ENCODE measurements at regions not wholly inside any gene's neighbourhood (a gene's known extent, or its start where the extent isn't known, plus 50 kb on each side); places are given as distances from the start of the nearest gene placed in this dataset.
A peak's percentile ranks its signal among the peaks of the same experiment; 100 is the strongest.
"Not testable (repeated sequence)": the region's sequence is repeated elsewhere in the genome, so short reads cannot be mapped to it uniquely, and the experiment has no call there.

- no peak for DNase-seq
These were observed 258.1 kb downstream of the PCNX1 start for GRCh38 chr14:71165121-71166031.

- peak; percentile 32 for DNase-seq
These were observed 259.1 kb downstream of the PCNX1 start for GRCh38 chr14:71166180-71166837.

GRCh38 chr14:71167325-71167950 lies 260.2 kb downstream of the PCNX1 start:
- not testable (repeated sequence) for DNase-seq

- not testable (repeated sequence) for DNase-seq
These were observed 260.9 kb downstream of the PCNX1 start for GRCh38 chr14:71168161-71168560.

- no peak for DNase-seq
These were observed 261.5 kb downstream of the PCNX1 start for GRCh38 chr14:71168564-71169427.

- DNase-seq, result no peak
These were observed 262.6 kb downstream of the PCNX1 start for GRCh38 chr14:71169861-71170260.

- DNase-seq, result no peak
These were observed 268.2 kb downstream of the PCNX1 start for GRCh38 chr14:71175491-71175890.

GRCh38 chr14:71179066-71179465 lies 271.8 kb downstream of the PCNX1 start:
- DNase-seq, result no peak

- DNase-seq, result no peak
These were observed 273.1 kb downstream of the PCNX1 start for GRCh38 chr14:71180397-71180796.

GRCh38 chr14:71181215-71182003 lies 274.1 kb downstream of the PCNX1 start:
- DNase-seq, result no peak

- DNase-seq, result no peak
These were observed 276.8 kb downstream of the PCNX1 start for GRCh38 chr14:71183876-71184689.

GRCh38 chr14:71185637-71186036 lies 278.4 kb downstream of the PCNX1 start:
- no peak for DNase-seq

GRCh38 chr14:71187633-71188356 lies 280.5 kb downstream of the PCNX1 start:
- no peak for DNase-seq

- no peak for DNase-seq
These were observed 283.6 kb downstream of the PCNX1 start for GRCh38 chr14:71190770-71191374.

GRCh38 chr14:71193663-71194062 lies 286.4 kb downstream of the PCNX1 start:
- DNase-seq, result no peak

- DNase-seq, result no peak
These were observed 287.0 kb downstream of the PCNX1 start for GRCh38 chr14:71194251-71194650.

- DNase-seq, result no peak
These were observed 289.7 kb downstream of the PCNX1 start for GRCh38 chr14:71196921-71197320.

- no peak for DNase-seq
These were observed 291.4 kb downstream of the PCNX1 start for GRCh38 chr14:71198687-71199086.

GRCh38 chr14:71201840-71202239 lies 294.6 kb downstream of the PCNX1 start:
- no peak for DNase-seq

- DNase-seq, result no peak
These were observed 295.6 kb downstream of the PCNX1 start for GRCh38 chr14:71202881-71203280.

All from kidney glomerular epithelial cell (primary cell).